SKM-1 (cell line): ENCODE measurements at regions not wholly inside any gene's neighbourhood (a gene's known extent, or its start where the extent isn't known, plus 50 kb on each side); places are given as distances from the start of the nearest gene placed in this dataset.
"Not testable (repeated sequence)": the region's sequence is repeated elsewhere in the genome, so short reads cannot be mapped to it uniquely, and the experiment has no call there.

Experiments
- DNase-seq: peaks from one replicate; lab custom pipeline; 2025; ENCODE audit not compliant: unreplicated experiment; lab: John Stamatoyannopoulos, UW

DNA sequence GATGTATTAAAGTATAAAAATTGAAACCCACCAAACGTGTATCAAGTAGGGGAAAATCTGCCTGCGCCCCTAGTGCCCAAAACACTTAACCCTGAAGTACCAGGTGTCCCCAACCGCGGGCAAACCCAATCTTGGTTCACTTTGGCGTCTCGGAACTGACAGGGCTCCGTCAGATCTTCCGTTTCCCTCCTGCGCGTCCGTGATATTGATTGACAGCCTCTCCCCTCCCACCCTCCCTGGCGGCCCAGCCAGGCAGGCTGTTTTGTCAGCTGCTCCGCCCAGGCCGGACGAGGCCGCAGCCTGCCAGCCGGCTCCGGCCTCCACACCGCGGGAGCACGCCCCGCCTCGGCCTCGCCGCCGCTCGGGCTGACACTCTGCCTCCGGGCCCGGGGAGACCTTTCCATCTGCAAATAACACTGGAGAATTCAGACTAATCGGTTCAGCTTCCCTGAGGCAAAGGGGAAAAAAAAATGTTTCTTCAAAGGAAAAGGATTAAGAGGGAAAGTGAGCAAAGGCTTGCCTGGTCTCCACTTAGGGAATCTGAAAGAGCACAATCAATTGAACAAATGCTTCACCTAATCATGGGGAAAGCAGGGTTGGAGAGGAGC is 234.9 kb upstream of the MCHR2 start:
- no peak for DNase-seq

DNA sequence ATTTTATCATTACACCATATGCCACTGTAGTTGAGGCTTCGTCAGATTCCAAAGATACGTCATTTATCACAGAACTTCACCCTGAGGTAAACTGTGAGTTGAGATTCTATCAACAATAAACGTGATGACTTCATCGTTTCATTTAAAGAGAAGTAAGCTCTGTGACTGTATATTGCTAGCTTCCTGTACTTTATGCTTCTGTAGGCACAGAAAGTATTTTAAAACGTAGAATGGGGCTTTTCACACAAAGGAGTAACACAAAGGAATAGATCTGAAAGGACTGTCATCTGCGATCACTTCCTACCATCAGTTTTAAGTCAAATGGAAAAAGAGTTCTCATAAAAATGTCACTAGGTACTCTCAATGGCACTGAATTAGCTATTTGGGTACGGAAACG is 234.4 kb upstream of the MCHR2 start:
- no peak for DNase-seq

DNA sequence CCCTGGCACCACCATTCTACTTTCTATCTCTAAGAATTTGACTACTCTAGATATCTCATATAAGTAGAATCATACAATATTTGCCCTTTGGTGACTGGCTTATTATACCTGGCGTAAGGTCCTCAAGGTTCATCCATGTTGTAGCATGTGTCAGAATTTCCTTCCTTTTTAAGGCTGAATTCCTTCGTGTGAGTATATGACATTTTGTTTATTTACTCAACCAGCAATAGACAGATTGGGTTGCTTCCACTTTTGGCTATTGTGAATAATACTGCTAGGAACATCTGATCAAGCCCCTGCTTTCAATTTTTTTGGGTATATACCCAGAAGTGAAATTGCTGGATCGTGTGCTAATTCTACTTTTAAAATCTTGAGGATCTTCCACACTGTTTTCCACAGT is 232.8 kb upstream of the MCHR2 start:
- no peak for DNase-seq

DNA sequence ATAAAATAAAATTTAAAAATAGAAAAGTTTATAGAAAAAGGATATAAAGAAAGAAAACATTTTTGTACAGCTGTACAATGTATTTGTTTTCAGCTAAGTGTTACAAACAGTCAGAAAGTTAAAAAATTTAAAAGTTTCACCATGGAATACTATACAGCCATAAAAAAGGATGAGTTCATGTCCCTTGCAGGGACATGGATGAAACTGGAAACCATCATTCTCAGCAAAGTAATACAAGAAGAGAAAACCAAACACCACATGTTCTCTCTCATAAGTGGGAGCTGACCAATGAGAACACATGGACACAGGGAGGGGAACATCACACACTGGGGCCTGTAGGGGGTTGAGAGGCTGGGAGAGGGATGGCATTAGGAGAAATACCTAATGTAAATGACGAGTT is 229.9 kb upstream of the MCHR2 start:
- not testable (repeated sequence) for DNase-seq

DNA sequence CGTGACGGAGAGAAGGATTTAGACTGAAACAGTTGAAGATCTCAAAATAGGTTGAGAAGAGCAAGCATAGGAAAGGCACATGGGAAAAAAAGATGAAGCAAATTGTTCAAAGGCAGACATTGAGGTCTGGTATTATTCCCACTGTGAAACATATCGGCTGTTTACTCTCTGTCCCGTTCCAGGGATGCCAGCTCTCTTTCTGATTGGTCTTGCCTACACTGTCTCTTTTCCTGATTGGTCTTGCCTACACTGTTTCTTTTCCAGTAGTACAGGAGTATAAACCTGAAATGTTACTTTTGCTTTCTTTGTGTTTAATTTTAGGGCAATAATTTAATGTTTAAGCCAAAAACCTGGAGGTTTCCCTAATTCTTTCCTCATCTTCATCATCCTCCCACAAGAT is 226.5 kb upstream of the MCHR2 start:
- no peak for DNase-seq

DNA sequence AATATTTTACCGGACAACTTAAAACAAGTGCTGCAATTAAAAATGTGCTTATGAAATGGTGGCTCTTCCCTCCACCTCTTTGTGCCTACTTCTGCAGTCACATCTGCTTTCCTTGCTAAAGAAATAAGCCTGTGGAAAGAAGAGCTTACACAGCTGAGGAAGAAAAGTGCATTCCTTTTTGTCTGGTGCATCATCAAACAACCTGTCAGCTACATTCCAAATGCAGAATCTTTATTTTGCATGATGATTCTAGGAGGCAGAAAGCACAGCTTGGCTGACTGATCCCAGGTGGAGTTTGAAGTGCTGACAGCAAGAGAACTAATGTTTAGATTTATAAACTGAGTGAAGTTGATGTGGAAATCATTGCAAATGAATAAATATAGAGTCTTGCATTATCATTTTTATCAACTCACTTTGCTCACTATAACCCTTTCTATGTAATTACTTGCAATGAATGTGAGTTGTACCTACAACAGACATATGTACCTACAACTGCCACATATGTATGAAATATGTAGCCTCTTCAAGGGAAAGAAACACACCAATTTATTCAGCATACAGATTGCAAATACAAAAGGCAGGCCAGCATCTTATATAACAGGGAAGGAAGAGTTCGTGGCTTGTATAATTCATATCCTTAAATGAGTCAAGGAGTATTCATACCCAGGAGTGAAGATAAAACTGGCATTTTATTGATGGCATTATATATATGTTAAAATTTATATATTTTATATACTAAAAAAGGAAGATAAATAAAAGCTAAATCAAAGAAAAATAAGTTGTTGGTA is 223.4 kb upstream of the MCHR2 start:
- DNase-seq: no peak

DNA sequence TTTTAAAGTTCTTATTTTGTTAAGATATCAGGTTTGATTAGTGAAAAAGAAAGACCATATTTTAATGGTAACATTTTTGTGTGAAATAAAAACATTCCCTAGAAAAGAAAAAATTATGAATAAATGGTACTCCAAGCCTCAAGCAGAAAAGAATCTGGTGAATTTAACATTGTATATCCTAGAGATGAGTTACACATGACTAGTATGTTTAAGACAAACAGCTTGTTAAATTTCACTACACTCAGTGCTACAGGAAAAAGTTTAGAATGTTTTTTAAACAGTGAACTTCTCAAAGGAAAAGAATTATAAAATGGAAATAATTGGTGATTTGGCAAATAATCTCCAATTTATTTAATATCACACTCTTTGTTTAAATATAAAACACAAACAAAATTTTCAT is 222.7 kb upstream of the MCHR2 start:
- DNase-seq: no peak

DNA sequence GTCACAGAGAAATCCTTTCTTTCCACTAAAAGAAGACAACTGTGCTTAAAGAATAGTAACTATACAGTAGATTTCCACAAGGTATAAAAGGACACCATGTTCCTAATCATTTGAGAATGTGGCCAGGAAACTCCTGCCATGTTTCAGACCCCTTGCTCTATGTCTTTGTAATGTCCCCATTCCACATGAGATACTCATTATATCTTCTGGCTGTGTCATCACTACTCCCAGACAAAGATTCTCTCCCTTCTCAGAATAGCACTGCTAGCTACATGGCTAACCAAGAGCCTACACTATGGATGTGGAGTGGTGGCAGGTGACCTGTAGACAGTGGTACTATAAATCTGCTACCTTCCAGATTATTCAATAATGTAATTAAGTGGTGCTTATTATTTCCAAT is 218.1 kb upstream of the MCHR2 start:
- no peak for DNase-seq

DNA sequence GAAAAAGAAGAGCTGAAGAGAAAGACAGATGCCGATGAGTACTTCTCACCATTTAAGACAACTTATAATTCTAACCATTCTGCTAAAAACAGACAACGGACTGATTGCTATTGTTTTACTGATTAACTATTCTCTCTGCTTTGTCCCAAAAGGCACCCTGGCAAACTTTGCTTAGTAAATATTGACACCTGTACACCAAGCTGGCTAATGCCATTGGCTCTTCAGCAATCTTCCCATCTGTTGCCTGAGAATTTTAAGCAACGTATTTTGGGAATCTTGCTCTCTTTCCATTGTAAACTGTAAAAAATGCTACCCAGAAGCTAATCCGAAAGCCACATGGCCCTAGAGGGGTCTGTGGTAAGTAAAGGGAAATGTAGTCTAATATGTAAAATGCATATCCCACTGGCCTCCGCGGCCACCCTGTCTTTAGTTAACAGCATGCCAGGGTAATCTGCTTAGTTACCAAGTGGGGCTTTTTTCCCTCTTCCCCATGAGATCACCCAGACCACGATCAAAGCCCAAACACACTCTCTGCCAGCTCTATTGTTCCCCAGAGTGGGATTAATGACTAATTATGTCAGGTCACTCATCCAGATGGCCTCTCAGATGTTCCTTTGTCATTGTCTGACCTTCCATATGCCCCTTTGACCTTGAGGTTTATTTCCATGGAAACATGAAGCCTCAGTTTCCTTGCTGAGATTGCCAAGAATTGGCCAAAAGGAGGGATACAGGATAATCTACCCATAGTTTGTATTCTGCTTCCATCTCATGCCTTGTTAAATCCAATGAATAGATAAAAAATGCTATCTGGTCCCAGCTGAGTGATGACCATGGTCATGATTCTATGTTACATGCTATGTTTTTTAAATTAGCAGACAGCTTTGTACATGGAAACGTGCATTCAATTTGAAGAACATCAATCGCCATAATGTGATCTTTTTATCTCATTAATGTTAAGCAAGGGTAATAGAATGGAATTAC is 216.4 kb upstream of the MCHR2 start:
- DNase-seq: no peak

DNA sequence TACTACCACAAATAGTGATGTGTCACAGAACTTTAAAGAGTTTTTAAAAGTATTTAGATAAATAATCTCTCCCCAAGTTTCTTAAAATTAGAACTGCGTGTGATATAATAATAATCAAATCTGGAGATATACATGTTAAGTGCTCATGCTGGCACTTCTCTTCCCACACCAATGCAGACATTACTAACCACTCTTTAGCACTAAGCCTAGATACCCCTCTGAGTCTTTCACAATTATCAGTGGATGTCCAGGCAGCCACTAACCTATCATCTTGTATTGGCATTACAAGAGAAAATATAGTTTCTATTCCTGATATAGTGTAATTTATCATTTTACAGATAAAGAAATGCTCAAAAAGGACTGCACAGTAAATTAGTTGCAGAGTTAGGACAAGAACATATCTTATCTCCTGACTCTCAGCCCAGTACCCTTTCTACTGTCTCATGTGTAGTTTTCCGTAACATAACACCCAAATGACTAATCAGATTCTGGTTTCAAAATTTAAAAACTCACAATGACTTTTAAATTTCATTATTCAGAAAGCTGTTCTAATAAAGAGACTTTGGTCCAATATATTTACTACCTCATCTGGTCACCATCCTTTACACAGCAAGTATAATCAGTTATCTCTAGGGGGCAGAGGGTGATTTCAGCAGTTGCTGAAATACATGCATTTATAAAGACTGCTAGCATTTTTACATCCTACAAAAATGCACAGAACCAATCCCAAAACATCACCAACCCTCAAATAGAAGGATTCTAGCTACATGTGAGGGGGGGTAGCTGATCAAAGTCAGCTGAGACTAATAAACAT is 215.5 kb upstream of the MCHR2 start:
- DNase-seq: no peak

DNA sequence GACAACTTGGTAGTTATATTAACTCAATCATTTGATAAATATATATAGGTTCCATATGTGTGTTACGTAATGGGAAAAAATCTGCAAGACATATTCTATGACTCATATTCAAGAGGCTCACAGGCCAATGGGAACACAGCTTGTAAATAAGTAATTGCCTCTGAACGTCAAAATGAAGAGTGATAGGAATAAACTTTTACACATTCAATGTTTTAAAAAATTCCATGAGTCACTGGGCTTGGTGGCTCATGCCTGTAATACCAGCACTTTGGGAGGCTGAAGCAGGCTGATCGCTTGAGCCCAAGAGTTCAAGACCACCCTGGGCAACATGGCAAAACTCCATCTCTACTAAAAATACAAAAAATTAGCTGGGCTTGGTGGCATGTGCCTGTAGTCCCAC is 209.4 kb upstream of the MCHR2 start:
- no peak for DNase-seq

DNA sequence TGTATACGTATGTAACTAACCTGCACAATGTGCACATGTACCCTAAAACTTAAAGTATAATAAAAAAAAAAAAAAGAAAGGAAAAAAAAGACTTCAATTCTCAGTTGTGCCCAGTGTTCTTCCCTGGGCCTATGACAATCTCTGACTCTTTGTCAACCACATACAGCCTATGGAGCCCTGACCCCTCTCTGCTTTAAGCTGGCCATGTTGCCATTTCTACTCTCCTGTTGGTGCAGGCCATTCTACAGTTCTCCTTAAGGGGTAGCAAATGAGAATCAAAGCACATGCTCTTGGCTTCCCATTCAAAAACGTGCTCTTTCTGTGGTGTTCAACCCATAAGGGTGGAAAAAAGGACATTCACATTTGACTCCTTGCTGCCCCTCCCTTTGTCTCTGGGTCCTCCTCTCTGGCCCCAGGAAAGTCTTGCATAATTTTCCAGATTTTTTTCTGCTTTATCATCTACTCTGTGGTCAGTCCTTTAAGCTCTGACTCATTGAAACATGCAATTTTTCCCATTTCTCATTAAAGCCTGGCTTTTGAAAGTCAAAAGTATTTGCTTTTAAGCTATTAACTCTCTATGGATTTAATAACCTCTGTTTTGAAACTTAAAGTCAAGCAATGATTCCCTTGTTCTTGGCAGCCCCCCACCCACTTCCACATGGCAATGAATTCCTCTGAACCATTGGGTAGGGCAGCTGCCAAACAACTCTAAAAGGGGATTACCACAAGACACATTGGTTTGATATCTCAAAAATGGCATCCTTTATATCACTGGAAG is 208.6 kb upstream of the MCHR2 start:
- DNase-seq: no peak

DNA sequence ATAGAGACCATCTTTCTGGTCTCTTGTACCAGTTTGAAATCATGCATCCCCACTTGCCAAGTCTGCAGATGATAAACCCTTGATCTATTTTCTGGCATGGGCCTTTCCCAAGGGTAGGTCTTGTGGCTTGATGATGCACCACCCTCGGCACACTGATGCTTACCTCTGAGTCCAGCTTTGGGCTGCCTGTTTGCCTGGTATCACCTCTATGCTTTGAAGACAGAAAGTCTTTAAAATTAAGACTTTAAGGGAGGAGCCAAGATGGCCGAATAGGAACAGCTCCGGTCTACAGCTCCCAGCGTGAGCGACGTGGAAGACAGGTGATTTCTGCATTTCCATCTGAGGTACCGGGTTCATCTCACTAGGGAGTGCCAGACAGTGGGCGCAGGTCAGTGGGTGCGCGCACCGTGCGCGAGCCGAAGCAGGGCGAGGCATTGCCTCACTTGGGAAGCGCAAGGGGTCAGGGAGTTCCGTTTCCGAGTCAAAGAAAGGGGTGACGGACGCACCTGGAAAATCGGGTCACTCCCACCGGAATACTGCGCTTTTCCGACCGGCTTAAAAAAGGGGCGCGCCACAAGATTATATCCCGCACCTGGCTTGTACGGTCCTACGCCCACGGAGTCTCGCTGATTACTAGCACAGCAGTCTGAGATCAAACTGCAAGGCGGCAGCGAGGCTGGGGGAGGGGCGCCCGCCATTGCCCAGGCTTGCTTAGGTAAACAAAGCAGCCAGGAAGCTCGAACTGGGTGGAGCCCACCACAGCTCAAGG is 202.4 kb upstream of the MCHR2 start:
- not testable (repeated sequence) for DNase-seq

DNA sequence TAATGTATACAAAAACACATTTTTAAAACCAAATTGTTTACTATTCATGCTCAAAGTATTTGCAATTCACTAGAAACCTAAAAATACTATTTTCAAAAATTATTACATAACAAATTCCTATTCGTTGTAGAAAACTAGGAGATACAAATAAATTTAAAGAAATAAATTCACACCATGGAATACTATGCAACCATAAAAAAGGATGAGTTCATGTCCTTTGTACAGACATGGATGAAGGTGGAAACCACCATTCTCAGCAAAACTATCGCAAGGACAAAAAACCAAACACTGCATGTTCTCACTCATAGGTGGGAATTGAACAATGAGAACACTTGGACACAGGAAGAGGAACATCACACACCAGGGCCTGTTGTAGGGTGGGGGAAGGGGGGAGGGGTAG is 201.2 kb upstream of the MCHR2 start:
- not testable (repeated sequence) for DNase-seq

DNA sequence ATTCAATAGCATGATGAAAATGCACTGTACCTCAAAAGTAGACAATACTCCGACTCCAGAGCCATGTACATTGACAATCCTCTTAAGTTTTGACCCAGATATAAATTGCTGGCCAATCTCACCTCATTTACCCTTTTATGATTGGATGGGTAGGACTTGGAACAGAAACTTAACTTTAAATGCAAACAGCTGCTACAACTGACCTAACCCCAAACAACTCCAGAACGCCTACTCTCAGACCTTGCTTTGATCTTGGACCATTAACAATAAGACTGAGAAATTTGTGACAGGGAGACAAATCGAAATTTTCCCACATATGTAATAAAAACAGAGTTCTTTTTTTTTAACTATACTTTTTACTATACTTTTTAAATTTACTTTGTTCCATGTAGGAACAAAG is 200.5 kb upstream of the MCHR2 start:
- no peak for DNase-seq

DNA sequence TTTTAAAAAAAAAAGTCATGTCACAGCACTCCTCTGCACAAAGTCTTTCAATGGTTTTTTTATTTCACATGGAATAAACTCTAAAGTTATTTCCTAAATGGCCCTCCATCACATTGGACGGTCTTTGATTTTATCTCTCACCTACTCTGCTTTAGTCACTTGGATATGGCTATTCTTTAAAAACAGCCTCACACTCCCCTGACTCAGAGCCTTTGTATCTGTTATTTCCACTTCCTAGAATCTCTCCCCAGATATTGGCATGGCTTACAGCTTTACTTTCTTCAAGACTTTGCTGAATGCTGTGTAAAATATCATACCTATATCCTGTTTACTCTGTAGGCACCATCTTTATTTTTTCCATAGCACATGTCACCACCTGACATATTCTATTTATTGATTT is 194.7 kb upstream of the MCHR2 start:
- no peak for DNase-seq

DNA sequence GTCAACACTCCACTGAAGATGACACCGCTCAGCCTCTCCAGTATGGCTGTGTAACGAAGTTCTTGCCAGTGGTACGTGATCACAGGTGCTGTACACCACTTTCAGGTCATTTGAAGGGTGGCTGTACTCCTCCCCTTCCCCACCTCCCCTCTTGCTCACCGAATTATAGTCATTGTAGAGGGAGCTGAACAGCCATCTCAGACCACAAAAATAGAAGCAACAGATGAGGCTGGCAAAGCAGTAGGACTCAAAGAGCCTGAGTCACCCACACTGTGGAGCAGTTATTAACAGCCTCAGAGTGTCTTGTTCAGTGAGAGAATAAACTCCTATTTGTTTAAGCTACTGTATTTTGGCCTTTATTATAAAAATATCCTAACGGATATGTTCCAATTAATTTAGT is 192.5 kb upstream of the MCHR2 start:
- DNase-seq: no peak

DNA sequence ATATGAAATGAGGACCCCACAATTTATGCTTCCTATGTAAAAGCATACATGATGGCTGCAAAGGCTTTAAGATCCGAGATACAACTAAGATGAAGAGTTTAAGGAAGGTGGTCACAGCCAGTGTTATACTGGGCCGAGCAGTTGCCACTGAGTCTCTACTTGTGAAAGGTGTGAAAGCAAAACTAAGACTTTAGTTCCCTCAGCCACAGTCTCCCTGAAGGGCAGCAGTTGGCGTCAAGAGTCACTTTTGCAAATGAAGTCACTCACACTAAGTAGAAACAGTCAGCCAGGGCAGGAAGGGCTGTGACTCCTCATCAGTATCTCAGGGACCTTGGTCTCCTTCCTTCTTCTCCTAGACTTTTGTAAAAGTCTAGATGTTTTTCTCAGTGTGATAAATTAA is 191.6 kb upstream of the MCHR2 start:
- no peak for DNase-seq

DNA sequence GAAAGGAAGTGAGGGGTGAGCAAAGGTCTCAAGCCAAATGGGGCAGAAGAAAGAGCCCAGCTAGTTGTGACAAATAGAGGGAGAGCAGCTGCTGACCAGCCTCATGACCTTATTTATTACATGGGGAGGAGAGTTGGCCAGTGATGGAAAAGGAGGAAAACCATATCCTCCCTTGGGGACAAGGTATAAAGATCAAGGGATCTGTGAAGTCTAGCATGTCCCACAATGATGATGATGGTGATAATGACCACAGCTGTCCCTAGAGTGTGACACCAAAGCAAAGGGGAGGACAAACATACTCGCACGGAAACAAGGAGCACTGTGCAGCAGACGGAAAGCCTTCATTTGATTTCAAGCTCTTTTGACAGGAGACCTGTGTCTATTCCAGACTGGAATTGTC is 190.4 kb upstream of the MCHR2 start:
- DNase-seq: no peak
